ENCODE measurements at regions not wholly inside any gene's neighbourhood (a gene's known extent, or its start where the extent isn't known, plus 50 kb on each side); places are given as distances from the start of the nearest gene placed in this dataset.
A peak's percentile ranks its signal among the peaks of the same experiment; 100 is the strongest.
"Not testable (repeated sequence)": the region's sequence is repeated elsewhere in the genome, so short reads cannot be mapped to it uniquely, and the experiment has no call there.

DNA sequence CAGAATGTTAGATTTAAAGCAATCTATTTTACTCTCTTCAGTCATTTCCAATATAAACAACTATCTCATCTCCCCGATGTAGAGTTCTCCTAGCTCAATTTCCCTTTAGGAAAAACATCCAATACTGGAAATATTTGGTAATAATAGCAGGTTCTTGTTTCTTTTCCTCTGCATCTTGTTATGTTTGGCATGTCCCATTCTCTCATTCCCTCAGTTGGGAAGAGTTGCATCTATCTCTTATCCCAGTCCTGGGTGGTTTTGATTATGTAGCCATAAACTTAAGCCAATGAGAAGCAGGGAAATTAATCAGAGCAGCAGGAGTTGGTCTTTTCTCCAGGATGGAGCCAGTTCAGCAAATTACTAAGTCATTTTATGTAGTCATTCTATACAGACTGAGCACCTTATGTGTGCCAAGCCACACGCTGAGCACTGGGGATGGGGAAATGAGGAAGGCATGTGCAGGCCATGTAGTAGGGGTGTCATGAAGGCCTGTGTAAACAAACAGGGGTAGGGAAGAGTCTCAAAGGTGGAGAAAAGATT lies 418.2 kb upstream of the NFIA start:
- Histone ChIP-seq H3K27me3 (no peaks in the 10 kb centered on the region), H3K27ac (no peak overlapping the region), H3K9me3 (no peaks in the 10 kb centered on the region), H3K4me3 (no peak overlapping the region), H3K9ac (ENCODE audit: low read depth in 2 of 2, low read length in 2 of 2) (no peak overlapping the region), H3K36me3 (no peaks in the 10 kb centered on the region), H3K4me1 (no peaks in the 10 kb centered on the region)
- TF ChIP-seq, protein P1, sequence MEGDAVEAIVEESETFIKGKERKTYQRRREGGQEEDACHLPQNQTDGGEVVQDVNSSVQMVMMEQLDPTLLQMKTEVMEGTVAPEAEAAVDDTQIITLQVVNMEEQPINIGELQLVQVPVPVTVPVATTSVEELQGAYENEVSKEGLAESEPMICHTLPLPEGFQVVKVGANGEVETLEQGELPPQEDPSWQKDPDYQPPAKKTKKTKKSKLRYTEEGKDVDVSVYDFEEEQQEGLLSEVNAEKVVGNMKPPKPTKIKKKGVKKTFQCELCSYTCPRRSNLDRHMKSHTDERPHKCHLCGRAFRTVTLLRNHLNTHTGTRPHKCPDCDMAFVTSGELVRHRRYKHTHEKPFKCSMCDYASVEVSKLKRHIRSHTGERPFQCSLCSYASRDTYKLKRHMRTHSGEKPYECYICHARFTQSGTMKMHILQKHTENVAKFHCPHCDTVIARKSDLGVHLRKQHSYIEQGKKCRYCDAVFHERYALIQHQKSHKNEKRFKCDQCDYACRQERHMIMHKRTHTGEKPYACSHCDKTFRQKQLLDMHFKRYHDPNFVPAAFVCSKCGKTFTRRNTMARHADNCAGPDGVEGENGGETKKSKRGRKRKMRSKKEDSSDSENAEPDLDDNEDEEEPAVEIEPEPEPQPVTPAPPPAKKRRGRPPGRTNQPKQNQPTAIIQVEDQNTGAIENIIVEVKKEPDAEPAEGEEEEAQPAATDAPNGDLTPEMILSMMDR (IDR thresholded peaks at IDR 0.05), result no peak
- DNase-seq, result no peak
- intact Hi-C loops (cut with DNase I), result no loop called here

DNA sequence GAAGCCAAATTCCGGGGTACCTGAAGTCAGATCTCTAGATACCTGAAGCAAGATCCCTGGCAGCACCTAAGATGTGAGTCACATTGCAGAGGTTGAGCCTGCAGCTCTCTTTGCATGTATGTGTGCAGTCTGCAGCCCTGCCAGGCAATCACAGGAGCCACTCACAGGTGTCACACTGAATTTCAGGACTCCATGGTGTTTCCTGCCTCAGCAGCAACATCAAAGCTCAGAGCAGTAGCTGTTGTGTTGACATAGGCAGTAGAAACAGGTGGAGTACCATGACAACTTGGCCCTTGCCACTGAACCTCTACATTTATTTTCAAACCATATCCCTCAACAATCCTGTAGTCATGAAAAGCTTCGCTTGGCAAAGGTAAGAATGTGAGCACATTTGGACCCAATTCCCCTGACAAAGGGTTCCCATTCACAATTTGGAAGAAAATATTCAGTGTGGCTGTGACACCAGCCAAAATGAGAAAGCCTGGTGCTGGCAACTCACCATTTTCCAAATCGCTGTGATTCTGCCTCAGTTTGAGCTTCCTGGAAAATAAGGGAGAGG lies 419.8 kb upstream of the NFIA start:
- no peaks in the 10 kb centered on the region for H3K36me3 ChIP-seq
- no peaks in the 10 kb centered on the region for H3K9me3 ChIP-seq
- H3K9ac ChIP-seq (ENCODE audit: low read depth in 2 of 2, low read length in 2 of 2), result no peak overlapping the region
- no peaks in the 10 kb centered on the region for H3K4me1 ChIP-seq
- no peak overlapping the region for H3K27ac ChIP-seq
- TF ChIP-seq, protein P1 (IDR thresholded peaks at IDR 0.05), result no peak
- no peak for DNase-seq
- no peaks in the 10 kb centered on the region for H3K27me3 ChIP-seq
- no peak overlapping the region for H3K4me3 ChIP-seq
- intact Hi-C loops (cut with DNase I), result no loop called here

DNA sequence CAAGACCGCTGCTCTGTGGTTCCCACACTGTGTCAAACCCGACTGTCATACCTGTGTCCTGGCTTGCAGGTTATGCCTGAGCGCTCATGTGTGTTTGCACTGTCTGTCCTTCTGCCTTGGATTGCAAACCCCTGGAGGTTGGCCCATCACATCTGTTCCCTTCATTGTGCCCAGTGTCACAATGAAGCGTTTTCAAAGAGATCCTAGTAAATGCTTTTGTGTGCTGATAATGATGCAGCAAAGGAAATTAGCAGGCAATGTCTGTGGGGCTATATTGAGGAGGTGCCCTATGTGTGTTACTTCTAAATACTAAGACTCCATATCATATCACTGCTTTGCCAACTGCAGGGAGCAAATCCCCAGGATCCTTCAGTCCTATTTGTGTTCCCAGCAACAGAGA lies 424.4 kb upstream of the NFIA start:
- TF ChIP-seq, protein P1 (IDR thresholded peaks at IDR 0.05), result no peak

DNA sequence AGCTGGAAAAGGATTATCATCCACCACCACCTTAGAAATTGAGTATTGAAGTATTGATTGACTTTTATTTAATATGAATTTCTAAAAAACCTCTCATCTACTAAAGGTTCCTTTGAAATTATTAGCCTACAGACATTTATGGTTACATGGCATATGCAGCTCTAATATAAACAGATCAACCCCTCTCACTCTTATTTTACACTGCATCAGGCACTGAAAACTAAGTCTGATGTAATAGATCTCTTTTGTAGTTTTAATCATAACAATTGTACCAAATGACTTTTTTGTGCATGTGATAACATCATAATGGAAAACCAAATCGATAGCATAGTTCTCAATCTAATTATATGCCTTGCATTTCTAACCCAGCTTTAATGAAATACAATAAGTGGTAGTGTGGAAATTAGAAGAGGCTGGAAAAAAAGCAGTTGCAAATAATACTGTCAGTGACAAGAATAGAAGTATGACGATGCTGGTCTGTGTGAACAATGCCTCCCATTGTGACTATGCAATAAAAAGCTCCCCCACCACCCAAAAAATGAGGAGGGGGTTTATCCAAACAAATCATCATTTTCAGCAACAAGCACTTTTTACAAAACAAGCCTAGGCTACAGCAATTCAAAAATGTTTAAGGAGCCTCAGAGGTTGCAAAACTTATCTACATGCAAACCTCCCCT lies 426.5 kb upstream of the NFIA start:
- Histone ChIP-seq H3K27me3 (no peaks in the 10 kb centered on the region), H3K4me3 (no peak overlapping the region), H3K9me3 (no peaks in the 10 kb centered on the region), H3K27ac (no peak overlapping the region), H3K36me3 (no peaks in the 10 kb centered on the region), H3K4me1 (no peaks in the 10 kb centered on the region), H3K9ac (ENCODE audit: low read depth in 2 of 2, low read length in 2 of 2) (no peak overlapping the region)
- intact Hi-C loops (cut with DNase I), result no loop called here
- DNase-seq, result no peak
- TF ChIP-seq, protein P1 (IDR thresholded peaks at IDR 0.05), result no peak

More for the DNA sequence above, 424.4 kb upstream of the NFIA start:
- Histone ChIP-seq H3K36me3 (no peaks in the 10 kb centered on the region), H3K27ac (no peak overlapping the region), H3K4me3 (no peak overlapping the region), H3K27me3 (no peaks in the 10 kb centered on the region), H3K9ac (ENCODE audit: low read depth in 2 of 2, low read length in 2 of 2) (no peak overlapping the region), H3K4me1 (no peaks in the 10 kb centered on the region), H3K9me3 (no peaks in the 10 kb centered on the region)
- DNase-seq, result no peak
- intact Hi-C loops (cut with DNase I), result no loop called here

GRCh38 chr1:60640033-60640551 lies 442.3 kb upstream of the NFIA start:
- H3K9me3 ChIP-seq; H3K4me3 ChIP-seq; H3K27ac ChIP-seq; H3K9ac ChIP-seq (ENCODE audit: low read depth in 2 of 2, low read length in 2 of 2); H3K36me3 ChIP-seq; H3K27me3 ChIP-seq; H3K4me1 ChIP-seq; intact Hi-C loops (cut with DNase I): not testable (repeated sequence)
- peak; percentile 22 for DNase-seq

DNA sequence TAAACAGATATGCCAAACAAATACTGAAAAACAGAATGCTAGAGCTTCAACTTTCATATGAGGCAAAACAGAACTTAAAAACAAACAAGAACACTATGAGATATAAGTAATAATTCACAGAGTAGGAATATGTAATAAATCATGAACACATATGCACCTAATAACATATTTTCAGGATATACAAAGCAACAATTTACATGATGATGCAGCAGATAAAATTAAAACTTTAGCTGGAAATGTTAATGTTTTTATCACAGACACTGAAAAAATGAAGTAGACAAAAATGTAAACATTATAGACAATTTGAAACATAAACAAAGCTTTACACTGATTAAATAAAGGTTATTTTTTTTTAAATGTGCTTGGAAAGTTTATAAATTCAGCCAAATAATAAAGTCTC lies 443.1 kb upstream of the NFIA start:
- H3K9me3 ChIP-seq, result no peaks in the 10 kb centered on the region
- no peaks in the 10 kb centered on the region for H3K27me3 ChIP-seq
- DNase-seq, result no peak
- no peaks in the 10 kb centered on the region for H3K36me3 ChIP-seq
- H3K4me3 ChIP-seq, result no peak overlapping the region
- TF ChIP-seq, protein P1 (IDR thresholded peaks at IDR 0.05), result no peak
- no peaks in the 10 kb centered on the region for H3K4me1 ChIP-seq
- H3K9ac ChIP-seq (ENCODE audit: low read depth in 2 of 2, low read length in 2 of 2), result no peak overlapping the region
- intact Hi-C loops (cut with DNase I), result no loop called here
- no peak overlapping the region for H3K27ac ChIP-seq
